NCI-H510A (cell line): ENCODE measurements at regions not wholly inside any gene's neighbourhood (a gene's known extent, or its start where the extent isn't known, plus 50 kb on each side); places are given as distances from the start of the nearest gene placed in this dataset.
"Not testable (repeated sequence)": the region's sequence is repeated elsewhere in the genome, so short reads cannot be mapped to it uniquely, and the experiment has no call there.

Experiments used
- DNase-seq: peaks from one replicate; lab custom pipeline; 2025; lab: John Stamatoyannopoulos, UW

DNA sequence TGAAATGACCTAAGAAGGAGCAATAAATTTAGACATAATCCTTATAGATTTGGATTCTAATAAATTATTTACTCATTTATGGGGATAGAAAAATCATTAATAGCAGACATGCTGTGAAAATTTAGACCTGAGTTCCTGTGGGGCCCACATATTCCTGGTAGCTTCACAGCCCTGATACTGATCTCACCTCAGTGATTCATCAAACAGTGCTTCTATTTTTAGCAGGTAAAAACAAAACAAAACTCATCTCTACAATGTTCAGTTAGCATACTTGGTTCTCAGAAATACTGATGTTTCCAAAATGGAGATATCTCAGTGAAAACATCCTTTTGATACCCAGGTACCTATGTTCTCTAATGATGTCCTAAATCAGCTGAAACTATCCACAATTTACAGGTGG lies 841.1 kb upstream of the SORCS1 start:
- no peak for DNase-seq

DNA sequence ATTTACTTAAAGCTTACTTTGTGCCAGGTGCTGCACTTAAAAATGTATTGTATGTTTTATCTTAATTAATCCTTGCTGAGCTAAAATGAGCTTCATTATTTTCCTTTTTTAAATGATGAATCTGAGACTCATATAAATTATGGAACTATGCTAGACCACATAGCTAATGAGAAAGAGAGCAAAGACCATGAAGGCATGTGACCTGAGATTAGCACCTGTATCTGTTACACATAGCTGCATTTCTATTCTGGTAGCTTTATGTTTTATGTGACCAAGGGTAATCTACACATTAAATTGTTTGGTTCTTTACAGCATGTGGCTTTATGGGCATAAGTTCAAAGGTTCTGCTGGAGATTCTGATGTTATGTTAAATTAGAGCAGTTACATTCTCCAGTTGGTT lies 839.1 kb upstream of the SORCS1 start:
- DNase-seq = no peak

DNA sequence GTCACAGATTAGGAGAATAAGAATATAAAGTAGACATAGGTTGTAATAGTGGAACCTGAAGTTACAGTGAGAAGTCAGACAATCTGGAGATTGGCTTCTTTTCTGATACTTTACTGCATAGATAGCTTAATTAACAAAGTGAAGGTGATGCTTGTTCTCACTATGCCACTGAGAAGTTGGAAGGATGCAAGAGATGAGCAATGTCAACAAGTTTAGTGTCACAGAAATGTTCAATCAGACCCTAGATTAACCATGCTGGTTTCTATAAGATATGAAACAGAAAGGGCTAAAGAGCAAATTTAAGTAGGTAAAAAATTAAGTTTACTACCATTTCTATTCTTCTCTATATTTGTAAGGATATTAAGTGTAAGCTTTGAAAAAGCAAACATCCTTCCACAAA lies 838.6 kb upstream of the SORCS1 start:
- no peak for DNase-seq

DNA sequence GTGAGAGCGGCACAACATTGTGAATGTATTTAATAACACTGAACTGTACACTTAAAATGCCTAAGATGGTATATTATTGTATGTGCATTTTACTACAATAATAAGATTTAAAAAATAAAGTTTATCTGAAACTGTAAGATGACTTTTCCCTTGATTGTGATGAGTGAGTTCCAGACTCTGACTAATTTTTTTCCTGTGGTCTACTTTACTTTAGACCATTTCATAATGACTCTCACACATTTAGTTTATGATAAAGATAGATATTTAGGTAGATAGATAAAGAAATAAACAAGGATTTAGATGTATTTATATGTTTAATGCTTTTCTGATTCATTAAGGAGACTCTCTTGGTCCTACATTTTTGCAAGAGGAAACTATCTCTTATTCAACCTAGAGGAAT lies 835.9 kb upstream of the SORCS1 start:
- DNase-seq = no peak

DNA sequence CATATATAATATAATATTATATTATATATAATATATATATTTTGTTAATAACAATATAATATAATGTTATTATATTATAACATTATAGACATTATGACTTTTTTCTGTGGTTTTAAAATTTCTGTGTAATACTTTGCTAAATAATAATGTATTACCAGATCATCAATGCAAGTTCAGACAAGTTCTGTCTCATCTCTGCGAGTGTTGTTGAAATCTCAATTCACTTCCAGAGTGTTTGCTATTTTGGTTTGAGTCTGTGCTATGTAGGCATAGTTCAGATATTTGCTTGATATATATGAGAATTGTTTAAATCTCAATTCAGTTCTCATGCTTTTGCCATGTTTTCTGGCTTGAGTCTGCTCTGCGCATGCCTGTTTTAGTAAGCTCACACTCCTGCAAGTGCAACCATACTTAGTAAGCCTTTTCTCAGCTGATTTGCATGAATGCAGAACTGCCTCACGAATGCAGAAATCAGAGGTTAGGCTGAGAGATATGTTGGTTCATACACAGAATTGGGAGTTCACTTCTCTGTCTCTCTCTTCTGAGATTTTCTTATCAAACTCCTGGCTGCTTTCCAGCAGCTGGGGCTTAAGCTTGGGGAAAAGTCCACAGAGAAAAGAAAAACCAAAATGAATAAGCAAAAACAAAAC lies 830.2 kb upstream of the SORCS1 start:
- no peak for DNase-seq

DNA sequence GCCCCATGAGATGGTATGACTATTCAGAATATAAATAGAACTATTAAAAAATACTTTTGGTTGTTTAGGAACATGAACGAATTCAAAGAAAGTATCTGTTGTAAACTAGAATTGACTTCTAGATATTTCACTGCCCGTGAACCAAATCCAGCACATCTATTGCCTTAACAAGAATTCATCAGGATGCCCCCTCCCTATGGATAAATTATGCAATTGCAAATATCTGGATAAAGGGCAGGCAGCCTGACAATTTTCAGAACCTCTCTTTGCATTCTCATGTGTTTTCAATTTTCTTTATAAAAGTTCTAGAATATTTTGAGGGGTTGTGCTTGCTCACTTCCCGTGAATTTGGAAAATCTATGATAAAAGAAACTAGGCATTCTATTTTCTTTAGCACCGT lies 822.1 kb upstream of the SORCS1 start:
- DNase-seq = no peak

DNA sequence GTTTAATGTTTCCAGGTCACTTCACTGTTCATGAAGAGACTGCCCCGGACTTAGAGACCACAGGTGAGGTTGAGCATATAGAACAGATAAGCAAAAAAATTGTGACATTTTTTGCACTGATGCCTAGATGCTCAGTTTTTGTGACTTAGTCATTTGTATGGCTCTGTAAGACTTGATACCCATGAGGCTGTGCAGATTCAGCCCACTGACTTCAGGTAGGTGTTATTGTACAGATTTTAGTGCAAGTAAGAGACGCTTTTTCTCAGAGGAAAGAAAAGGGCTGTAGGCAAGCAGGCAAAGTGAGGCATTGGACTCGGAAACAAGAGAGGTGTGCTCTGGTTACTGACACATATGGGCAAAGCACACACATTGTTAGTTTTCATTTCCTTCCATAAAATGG lies 820.1 kb upstream of the SORCS1 start:
- no peak for DNase-seq

DNA sequence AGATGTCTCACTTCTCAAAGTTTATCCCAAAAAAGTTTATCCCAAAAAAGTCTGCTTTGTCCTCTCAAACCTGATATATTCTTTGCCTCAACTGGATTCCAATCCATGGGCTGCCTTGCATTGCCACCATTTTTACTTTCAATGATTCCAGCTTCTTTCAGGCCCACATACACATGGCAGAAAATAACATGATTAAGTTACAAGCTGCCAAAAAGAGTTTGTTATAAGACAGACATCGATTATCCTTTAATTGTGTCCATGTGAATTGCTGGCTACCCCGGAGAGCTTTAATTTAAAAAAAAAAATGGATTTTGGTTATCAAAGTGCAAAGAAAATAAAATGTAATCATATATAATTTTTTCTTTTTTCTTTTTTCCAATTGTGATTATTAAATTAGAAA lies 819.6 kb upstream of the SORCS1 start:
- no peak for DNase-seq

DNA sequence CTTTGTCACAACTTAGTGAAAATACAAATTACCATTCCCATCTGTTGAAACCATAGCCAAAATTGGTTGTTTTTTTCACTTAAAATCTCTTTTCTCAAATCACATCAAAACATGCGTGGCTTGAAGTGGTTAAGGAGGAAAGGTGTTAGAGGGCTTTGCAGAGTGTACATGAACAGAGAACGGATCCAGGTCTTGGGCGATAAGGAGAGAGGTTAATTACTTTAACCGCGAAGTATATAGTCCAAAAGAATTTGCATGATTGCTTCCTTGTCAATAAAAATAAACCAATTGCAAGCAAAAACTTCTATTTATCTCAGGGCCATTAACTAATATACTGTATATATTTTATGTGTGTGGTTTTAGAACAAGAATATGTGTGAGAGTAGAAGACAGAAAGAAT lies 813.9 kb upstream of the SORCS1 start:
- DNase-seq = no peak

DNA sequence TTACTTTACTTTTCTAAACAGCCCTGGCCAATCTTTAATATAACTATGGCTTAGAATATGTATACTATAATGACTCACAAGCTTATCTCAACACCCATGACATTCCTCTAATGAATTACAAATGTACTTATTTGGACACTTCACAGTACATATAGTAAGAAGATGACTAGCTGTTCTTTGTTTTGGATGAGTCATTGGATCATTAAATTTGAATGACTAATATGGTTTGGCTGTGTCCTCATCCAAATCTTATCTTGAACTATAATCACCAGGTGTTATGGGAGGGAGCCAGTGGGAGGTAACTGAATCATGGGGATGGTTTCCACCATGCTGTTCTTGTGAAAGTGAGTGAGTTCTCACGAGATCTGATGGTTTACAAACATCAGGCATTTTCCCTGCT lies 807.5 kb upstream of the SORCS1 start:
- DNase-seq = no peak

DNA sequence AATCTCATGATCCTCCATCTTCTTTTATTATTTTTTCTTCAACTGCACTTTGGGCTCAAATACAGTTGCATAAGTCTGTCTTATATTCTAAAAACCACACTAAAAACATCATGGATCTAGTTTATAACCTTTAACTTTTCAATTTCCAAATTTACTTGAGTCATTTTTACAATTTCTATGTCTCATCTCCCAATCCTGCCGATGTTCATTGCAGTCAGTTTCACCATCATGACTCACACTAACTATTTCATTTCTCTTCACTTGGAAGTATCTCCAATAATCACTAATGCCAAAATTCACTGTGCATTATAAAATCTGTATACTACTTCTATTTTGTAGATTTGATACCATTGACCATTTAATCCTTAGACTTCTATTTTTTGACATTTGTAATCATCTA lies 806.9 kb upstream of the SORCS1 start:
- no peak for DNase-seq

DNA sequence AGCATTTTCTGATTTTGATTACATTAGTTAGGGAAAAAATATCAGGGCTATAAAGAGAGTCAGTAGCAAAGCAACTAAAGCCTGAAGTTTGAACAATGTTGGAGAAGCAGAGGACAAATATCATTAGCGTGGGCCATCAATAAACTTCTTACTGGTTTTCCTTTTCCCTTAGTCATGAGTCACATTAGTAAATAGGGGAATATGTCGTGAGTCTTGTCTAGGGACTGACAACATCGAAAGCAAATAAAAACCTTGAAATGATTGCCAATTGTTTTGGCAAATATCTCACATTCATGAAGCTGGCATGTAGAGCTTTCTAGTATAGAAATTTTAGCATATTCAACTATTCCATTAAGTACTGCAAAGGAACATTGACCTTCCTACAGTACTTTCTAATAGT lies 806.0 kb upstream of the SORCS1 start:
- DNase-seq = no peak

DNA sequence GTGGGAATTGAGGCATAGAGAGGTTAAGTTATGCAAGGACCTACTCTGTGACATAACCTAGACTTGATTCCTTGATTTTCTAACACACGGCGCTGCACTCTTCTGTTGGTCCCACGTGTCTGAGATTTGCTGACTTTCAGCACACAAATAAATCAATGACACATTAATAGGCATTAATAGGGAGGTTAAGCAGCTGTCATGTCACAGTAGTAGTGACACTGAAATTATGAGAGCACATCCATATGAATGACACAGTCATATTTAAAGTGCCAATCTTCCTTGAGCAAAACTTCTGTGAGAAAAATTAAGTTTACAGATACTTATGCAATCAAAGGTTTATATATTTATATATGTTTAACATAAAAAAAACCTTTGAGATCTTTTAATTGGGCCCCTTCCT lies 805.4 kb upstream of the SORCS1 start:
- no peak for DNase-seq

DNA sequence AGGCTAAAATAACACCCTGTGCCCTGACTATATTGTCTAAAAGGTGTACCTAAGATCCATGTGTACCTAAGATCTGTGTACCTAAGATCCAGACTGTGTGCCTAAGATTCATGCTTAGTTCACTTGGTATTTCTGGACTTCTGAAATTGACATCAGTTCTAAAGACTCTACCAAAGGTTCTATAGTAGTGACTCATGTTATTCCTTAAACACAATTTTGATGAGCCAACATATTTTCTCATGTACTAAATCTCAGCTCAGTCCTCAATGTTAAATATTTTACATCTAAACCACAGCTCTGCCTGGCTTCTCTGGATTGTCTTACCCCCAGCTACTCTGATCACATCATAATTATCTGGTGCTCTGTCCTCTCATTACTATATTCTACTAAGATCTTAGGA lies 802.3 kb upstream of the SORCS1 start:
- no peak for DNase-seq

DNA sequence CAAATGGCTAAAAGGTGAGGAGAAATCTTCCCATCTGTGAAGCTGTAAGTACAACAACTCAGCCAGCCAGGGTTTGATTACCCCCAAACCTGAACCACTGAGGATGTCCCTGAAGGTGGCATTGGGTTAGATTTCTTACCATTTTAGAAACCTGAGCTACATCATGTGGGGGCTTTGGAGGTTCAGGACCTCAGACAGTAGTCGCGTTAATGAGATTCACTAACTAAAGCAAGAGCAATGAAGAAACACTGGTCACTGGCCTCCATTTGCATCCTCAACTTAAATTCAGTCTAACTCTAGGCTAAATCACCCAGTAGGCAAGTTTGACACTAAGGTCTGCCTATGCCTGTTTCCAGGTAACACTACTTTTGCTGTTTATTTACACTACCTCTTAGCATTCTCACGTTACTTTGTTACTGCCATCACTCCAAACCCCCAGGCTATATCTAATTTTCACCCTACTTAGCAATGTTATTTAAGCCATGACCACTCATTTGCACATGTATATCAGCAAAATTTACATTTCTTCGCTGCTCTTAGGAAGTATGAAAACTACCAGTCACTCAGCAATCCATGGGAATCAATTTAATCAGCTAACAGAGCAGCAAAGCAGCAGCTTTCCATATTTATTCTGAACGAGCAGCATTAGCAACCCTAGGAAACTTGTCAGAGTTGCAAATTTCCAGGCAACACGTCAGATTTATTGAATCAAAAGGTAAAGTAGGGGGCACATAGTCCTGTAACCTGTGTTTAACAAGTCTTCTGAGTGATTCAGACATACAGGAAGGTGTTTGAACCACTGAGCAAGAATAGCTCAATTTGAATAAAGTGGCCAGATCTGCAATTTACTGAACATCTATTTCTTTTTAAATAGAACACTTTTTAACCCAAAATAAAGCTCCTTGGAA lies 788.4 kb upstream of the SORCS1 start:
- DNase-seq = no peak

DNA sequence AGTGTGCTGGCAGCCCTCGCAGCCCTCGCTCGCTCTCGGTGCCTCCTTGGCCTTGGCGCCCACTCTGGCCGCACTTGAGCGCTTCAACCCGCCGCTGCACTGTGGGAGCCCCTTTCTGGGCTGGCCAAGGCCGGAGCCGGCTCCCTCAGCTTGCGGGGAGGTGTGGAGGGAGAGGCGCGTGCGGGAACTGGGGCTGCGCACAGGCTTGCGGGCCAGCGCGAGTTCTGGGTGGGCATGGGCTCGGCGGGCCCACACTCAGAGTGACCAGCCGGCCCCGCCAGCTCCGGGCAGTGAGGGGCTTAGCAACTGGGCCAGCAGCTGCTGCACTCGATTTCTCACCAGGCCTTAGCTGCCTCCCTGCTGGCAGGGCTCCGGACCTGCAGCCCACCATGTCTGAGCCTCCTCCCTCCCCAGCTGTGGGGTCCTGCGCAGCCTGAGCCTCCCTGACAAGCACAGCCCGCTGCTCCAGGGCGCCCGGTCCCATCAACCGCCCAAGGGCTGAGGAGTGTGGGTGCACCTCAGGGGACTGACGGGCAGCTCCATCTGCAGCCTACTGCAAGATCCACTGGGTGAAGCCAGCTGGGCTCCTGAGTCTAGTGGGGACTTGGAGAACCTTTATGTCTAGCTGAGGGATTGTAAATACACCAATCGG lies 786.0 kb upstream of the SORCS1 start:
- DNase-seq = not testable (repeated sequence)

DNA sequence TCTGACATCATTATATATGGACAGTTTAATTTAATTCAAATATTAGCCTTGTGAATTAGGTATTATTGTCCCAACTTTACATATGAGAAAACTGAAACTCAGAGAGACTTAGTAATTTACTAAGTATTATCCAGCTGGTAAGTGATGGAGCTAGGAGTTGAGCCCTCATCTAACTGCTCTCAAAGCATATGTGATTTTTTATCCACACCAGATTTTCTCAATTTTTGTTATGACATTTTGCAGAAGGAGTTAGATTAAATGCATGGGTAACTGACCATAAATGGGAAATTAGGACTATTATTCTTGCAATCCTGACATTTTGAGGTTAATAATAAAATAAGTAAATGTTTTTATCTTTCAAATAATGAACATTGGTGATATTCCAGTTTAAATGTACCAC lies 778.3 kb upstream of the SORCS1 start:
- DNase-seq = no peak

DNA sequence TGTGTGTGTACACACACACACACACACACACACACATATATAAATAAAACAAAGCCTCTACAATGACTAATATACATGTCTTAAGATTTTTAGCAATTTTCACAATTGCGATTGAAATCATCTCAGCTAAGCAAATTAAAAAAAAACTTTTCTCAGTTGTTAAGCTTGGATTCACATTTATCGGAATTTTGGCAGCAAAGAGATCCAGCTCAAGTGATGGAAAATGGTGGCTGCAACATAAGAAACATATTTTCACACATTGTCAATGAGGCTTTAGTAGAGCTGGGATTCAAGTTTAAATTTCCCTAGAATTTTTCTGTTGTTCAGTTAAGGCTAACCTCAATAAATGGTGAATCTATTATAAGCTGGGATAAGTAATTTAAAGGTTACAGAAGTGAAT lies 768.6 kb upstream of the SORCS1 start:
- DNase-seq = no peak

DNA sequence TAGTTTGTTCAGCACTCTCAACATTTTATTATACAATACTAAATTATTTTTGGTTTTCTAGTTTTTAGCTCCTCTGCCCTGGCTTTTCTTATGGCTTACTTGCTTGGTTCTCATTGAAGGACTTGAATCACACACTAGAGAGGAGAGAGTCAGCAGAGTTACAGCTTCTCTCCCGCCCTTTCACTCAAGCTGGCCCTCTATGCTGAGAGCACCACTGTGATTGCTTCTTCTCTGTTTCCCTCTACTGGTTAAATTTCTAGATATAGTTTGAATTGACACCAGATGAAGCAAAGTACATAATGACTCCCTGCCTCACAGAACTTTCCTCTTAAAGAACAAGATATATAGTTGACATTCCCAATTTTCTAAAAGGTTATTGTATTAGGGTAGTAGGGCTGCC lies 767.3 kb upstream of the SORCS1 start:
- DNase-seq = no peak

DNA sequence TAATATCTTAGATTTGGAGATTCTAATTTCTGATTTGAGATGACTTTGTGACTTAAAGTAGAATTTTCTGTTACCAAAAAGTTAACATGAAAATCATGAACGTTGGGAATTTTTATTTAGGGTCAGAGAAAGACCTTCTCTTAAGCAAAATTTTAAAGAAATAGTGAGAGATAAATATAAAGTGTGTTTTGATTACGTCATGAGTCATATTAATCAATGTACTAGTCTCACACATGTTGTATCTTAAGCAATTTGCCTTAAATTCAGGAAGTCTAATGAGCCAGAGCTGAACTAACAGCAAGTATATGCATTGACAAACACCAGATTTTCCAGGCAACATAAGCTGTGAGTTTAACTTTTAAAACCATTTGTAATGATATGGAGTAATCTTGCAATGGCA lies 765.5 kb upstream of the SORCS1 start:
- no peak for DNase-seq

DNA sequence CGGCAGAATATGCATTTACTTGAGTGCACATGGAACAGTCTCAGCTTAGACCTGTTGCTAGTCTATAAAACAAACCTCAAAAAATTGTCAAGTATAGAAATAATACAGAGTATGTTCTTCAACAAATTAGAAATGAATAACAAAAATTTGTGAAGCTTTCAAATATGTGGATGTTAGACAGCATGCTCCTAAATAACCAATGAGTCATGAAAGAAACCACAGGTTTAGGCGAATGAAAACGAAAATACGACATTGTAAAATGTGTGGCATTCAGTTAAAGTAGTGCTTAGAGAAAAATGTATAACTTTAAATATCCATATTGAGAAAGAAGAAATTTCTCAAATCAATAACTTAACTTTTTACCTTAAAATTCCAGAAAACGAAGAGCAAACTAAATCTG lies 760.0 kb upstream of the SORCS1 start:
- no peak for DNase-seq

DNA sequence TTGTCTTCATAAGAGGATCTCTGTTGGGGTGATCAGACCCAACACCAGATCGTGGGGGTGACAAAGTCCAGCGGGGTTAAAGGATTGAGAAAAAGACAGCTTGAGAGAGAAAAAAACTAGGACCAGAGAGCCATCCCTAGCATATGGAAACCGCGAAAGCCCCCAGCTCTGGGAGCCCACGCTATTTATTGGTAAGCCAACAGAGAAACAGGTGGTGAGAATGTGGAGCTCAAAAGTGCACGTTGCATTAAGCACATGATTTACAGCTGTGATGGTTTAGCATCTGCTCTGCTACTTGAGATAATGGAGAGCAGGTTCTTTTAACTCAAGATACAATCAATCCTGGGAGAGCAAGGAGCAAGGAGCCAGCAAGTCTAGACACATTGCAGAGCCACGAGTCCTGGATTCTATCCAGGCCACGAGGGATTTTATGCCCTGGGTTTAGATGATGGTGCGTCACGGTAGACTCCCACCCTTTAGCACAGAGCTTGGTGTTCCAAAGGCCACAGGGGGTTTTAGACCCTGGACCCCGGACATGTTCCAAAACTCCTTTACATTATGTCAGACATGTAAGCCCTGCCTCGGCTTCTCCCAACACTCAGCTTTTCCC lies 755.2 kb upstream of the SORCS1 start:
- no peak for DNase-seq

DNA sequence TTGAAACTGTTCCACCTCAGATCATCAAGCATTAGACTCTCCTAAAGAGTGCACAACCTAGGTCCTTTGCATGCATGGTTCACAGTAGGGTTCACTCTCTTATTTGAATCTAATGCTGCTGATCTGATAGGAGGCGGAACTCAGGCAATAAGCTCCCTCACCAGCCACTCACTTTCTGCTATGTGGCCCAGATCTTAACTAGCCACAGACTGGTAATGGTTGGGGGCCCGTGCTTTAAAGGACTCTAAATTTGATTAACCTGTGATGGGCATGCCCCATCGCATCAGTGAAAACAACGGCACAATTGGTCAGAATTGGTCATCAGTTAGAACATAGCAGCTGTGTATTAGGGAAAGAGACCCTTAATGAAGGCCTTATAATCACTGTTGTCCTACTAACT lies 753.7 kb upstream of the SORCS1 start:
- no peak for DNase-seq
